Immature natural killer cell (primary cell): ENCODE measurements at regions not wholly inside any gene's neighbourhood (a gene's known extent, or its start where the extent isn't known, plus 50 kb on each side); places are given as distances from the start of the nearest gene placed in this dataset.

Source experiments
- DNase-seq, 3 donors: peaks; one replicate each; pipeline ENCODE4 v3.0.0; 2022; ENCODE audit warnings: mixed read lengths in 1 of 3
- H3K27ac Mint-ChIP-seq, 6 donors: one replicate each; pipeline ENCODE4 v1.8.0; 2020; ENCODE audit warnings: mixed read lengths in 6 of 6, mild to moderate bottlenecking in 5 of 6, inconsistent platforms in 4 of 6, moderate library complexity in 3 of 6
- H3K27me3 Mint-ChIP-seq, 3 donors: one replicate each; pipeline ENCODE4 v1.8.0; 2020 to 2021; ENCODE audit warnings: low read depth in 3 of 3, mild to moderate bottlenecking in 3 of 3, mixed read lengths in 3 of 3, moderate library complexity in 3 of 3, inconsistent platforms in 1 of 3
- H3K36me3 Mint-ChIP-seq, 3 donors: one replicate each; pipeline ENCODE4 v1.8.0; 2020; ENCODE audit warnings: mixed read lengths in 3 of 3, inconsistent platforms in 2 of 3, mild to moderate bottlenecking in 2 of 3
- H3K4me1 Mint-ChIP-seq, 2 donors: one replicate each; pipeline ENCODE4 v1.8.0; 2020; ENCODE audit warnings: inconsistent platforms in 2 of 2, mild to moderate bottlenecking in 2 of 2, mixed read lengths in 2 of 2, moderate library complexity in 1 of 2
- H3K4me3 Mint-ChIP-seq, 5 donors: one replicate each; pipeline ENCODE4 v1.8.0; 2020; ENCODE audit warnings: mild to moderate bottlenecking in 5 of 5, mixed read lengths in 5 of 5, inconsistent platforms in 3 of 5, moderate library complexity in 3 of 5
- H3K9me3 Mint-ChIP-seq, 6 donors: one replicate each; pipeline ENCODE4 v1.8.0; 2020; ENCODE audit warnings: mild to moderate bottlenecking in 6 of 6, mixed read lengths in 6 of 6, inconsistent platforms in 4 of 6, moderate library complexity in 3 of 6

- Mint-ChIP-seq H3K27ac (no peak overlapping the region), H3K4me3 (no peak overlapping the region), H3K36me3 (no peaks in the 10 kb centered on the region), H3K9me3 (no peaks in the 10 kb centered on the region), H3K4me1 (no peaks in the 10 kb centered on the region), H3K27me3 (peaks cover 0 to 8% (median 2%) of the 10 kb centered on the region in 3 donors)
- DNase-seq = no peak
Measured at GRCh38 chr5:111676926-111677415, 80.0 kb downstream of the NREP start.

DNA sequence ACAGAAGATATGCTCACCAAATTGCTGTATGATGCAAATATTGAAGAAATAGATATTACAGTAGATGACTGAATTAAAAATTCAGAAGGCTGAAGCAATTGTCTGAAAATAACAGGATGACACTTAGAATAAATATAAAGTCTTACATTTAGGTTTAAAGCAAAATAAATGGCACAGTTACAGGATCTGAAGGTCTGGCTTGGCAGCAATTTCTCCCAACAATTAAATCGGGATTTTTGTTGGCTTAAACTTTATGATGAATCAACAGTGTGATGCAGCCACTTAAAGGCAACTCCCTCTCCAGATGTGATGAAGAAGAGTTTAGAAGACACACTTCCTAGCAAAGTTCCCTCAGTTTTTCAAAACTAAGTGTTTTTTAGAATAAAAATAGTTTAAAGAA, 80.5 kb downstream of the NREP start:
- peaks cover 2 to 8% (median 2%) of the 10 kb centered on the region in 3 donors for H3K27me3 Mint-ChIP-seq
- no peaks in the 10 kb centered on the region for H3K4me1 Mint-ChIP-seq
- H3K9me3 Mint-ChIP-seq = no peaks in the 10 kb centered on the region
- no peak overlapping the region for H3K27ac Mint-ChIP-seq
- no peak for DNase-seq
- H3K36me3 Mint-ChIP-seq = no peaks in the 10 kb centered on the region
- no peak overlapping the region for H3K4me3 Mint-ChIP-seq

DNA sequence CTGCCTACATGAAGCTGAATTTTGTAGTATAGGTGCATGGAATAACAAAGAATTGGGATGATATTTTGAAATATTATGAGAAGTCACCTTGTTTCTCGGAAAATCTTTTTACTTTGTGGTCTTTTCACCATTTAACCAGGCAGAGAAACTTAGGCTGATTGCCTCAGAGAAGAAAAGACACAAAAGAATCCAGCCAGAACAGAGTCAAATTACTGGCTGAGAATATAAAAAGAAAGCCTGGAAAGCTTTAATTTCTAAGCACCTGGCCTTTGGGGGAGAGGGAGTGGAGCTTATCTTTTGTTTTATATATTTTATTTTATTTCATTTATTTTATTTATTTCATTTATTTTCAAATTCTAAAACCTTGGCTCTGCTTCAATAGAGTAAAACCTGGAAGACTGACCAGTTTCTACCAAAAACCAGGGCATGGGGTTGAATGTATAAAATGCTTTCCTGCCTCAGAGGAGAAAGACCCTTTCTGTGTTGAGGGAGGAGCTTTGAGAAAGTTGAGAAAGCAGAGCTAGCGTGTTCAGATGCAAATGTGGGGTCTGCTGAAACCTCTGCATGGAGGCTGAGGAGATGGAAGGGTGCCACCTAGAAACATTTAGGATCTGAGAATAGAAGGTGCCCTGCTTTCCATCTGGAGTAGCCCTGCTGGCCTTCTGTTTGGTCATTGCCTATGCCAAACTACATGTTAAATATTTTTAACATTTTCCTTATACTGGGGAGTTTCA, 81.6 kb downstream of the NREP start:
- Mint-ChIP-seq H3K4me1 (no peaks in the 10 kb centered on the region), H3K27ac (no peak overlapping the region), H3K9me3 (no peaks in the 10 kb centered on the region), H3K27me3 (peaks cover 2 to 8% (median 2%) of the 10 kb centered on the region in 3 donors), H3K4me3 (no peak overlapping the region), H3K36me3 (no peaks in the 10 kb centered on the region)
- DNase-seq = no peak

GRCh38 chr5:111673891-111674626, 82.9 kb downstream of the NREP start:
- no peaks in the 10 kb centered on the region for H3K9me3 Mint-ChIP-seq
- no peaks in the 10 kb centered on the region for H3K36me3 Mint-ChIP-seq
- H3K27me3 Mint-ChIP-seq = peaks cover 2 to 8% (median 2%) of the 10 kb centered on the region in 3 donors

GRCh38 chr5:111672099-111672498, 84.9 kb downstream of the NREP start:
- H3K27ac Mint-ChIP-seq = no peak overlapping the region
- H3K36me3 Mint-ChIP-seq = no peaks in the 10 kb centered on the region
- DNase-seq = no peak
- H3K4me1 Mint-ChIP-seq = no peaks in the 10 kb centered on the region
- no peaks in the 10 kb centered on the region for H3K9me3 Mint-ChIP-seq
- H3K27me3 Mint-ChIP-seq = peaks cover 2 to 7% (median 2%) of the 10 kb centered on the region in 3 donors
- no peak overlapping the region for H3K4me3 Mint-ChIP-seq

More at GRCh38 chr5:111673891-111674626, 82.9 kb downstream of the NREP start:
- DNase-seq = no peak
- H3K4me1 Mint-ChIP-seq = no peaks in the 10 kb centered on the region
- H3K4me3 Mint-ChIP-seq = no peak overlapping the region
- H3K27ac Mint-ChIP-seq = no peak overlapping the region

DNA sequence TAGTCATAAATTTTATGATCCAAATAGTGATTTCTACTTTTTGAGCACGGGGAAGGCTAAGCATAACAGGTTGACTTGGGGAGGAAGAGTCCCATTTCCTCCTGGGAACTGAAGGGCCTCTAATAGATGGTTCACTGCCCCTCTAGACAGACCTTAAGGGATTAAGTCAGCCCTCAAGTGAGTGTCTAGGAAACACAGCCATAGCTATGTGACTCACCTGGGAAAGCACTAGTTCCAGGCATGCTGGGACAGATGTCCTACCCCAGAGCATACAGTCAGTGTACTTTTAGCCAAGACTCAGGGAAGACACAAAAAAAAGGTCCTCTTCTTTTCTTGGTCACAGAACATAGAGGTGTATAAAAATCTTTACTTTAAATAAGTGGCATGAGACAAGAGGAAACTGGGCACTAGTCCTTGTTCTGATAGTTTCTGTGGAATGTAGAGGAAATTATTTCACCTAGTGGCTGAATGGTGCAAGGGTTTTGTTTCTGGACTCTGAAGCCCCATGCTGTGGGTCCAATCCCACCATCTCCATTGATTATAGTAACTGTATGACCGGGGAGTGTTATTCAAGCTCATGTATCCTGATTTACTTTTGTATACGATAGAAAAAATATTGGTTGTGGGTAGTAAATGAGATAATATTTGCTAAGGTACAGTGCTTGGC, 86.0 kb downstream of the NREP start:
- Mint-ChIP-seq H3K4me3 (no peak overlapping the region), H3K27ac (no peak overlapping the region), H3K27me3 (peaks cover 2 to 5% (median 2%) of the 10 kb centered on the region in 3 donors), H3K36me3 (no peaks in the 10 kb centered on the region), H3K9me3 (no peaks in the 10 kb centered on the region), H3K4me1 (no peaks in the 10 kb centered on the region)
- no peak for DNase-seq

DNA sequence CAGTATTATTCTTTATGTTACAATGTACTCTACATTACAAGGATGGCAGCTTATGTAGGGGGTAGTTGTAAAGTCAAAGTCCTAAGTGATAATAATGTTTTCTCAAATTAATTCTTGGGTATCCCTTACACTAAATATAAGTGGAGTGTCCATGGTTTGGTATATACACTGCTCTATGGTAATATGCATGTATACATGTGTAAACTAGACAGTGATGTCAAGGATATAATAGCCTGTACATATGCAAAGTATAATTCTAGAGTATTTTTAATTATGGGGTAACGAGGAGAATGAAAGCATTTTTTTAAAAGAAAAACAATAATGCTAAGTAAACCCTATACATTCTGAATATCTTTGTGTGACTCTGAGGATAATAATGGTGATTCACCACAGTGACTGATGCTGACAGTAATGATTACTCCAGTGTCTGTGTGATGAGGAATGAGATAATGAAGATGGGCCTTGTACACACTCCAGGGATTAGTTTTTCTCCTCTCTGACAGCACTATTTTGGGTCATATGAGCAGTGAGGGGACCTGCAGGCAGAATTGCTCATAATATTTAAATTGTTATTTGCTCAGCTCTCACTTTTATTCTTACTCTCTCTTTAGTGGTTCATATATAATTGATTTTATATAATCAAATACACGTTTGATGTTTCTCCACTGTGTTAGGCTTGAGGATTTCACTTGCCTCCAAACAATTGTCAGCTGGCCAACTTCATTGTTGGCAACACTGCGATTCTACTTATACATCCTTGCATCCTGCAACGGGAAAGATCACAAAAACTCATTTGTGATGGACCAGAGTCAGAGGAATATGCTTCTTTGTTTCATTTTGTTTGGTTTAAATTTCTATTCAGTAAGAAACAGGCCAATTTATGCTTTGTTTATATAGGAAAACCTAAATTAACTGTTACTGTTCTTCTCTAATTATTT, 88.2 kb downstream of the NREP start:
- H3K27me3 Mint-ChIP-seq = peaks cover 2 to 5% (median 2%) of the 10 kb centered on the region in 3 donors
- no peaks in the 10 kb centered on the region for H3K36me3 Mint-ChIP-seq
- no peak overlapping the region for H3K27ac Mint-ChIP-seq
- H3K4me1 Mint-ChIP-seq = no peaks in the 10 kb centered on the region
- H3K9me3 Mint-ChIP-seq = no peaks in the 10 kb centered on the region
- DNase-seq = no peak
- H3K4me3 Mint-ChIP-seq = no peak overlapping the region

DNA sequence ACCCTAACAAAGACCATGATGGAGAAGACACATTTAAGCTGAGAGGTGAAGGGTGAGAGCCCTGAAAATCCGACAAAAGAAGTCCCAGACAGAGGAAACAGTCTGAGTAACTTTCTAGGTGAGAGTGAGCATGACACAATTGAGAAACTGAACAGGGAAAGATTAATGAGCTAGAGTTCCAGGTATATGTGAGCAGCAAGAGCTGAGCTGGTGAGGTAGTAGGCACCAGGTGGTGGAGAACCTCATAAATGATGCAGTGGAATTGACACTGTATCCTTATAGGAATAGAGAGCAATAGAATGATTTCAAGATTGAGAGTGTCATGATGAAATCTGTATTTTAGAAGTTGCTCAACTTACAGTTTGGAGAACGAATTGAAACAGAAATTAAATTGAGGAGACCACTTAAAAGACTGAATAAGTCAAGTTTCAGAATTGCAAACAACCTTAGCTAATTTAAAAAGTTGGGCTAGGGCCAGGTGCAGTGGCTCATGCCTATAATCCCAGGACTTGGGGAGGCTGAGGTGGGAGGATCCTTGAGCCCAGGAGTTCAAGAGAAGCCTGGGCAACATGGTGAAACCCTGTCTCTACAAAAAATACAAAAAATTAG, 89.8 kb downstream of the NREP start:
- Mint-ChIP-seq H3K4me3 (no peak overlapping the region), H3K27me3 (peaks cover 1 to 2% (median 2%) of the 10 kb centered on the region in 3 donors), H3K9me3 (no peaks in the 10 kb centered on the region), H3K27ac (no peak overlapping the region), H3K4me1 (no peaks in the 10 kb centered on the region), H3K36me3 (no peaks in the 10 kb centered on the region)
- no peak for DNase-seq

GRCh38 chr5:111656580-111656979, 100.4 kb downstream of the NREP start:
- Mint-ChIP-seq H3K27me3 (peaks cover 0 to 10% (median 2%) of the 10 kb centered on the region in 3 donors), H3K9me3 (peaks cover 0 to 2% (median 0%) of the 10 kb centered on the region in 6 donors), H3K4me1 (no peaks in the 10 kb centered on the region), H3K27ac (no peak overlapping the region), H3K36me3 (no peaks in the 10 kb centered on the region), H3K4me3 (no peak overlapping the region)
- no peak for DNase-seq

- H3K4me1 Mint-ChIP-seq = no peaks in the 10 kb centered on the region
Measured at GRCh38 chr5:111655169-111655924, 101.6 kb downstream of the NREP start.

DNA sequence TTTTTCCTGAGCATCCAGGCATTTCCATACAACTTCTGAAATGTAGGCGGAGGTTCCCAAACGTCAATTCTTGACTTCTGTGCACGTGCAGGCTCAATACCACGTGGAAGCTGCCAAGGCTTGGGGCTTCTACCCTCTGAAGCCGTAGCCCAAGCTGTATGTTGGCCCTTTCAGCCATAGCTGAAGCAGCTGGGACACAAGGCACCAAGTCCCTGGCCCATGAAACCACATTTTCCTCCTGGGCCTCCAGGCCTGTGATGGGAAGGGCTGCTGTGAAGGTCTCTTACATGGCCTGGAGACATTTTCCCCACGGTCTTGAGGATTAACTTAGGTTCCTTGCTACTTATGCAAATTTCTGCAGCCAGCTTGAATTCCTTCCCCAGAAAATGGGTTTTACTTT, 103.6 kb downstream of the NREP start:
- H3K27me3 Mint-ChIP-seq = peaks cover 0 to 7% (median 2%) of the 10 kb centered on the region in 3 donors
- H3K4me1 Mint-ChIP-seq = no peaks in the 10 kb centered on the region
- no peak overlapping the region for H3K27ac Mint-ChIP-seq
- H3K9me3 Mint-ChIP-seq = peaks cover 0 to 2% (median 0%) of the 10 kb centered on the region in 6 donors
- DNase-seq = no peak
- no peak overlapping the region for H3K4me3 Mint-ChIP-seq
- peaks cover 0 to 3% (median 0%) of the 10 kb centered on the region in 3 donors for H3K36me3 Mint-ChIP-seq

More at GRCh38 chr5:111655169-111655924, 101.6 kb downstream of the NREP start:
- peaks cover 0 to 2% (median 0%) of the 10 kb centered on the region in 6 donors for H3K9me3 Mint-ChIP-seq
- DNase-seq = no peak
- H3K27me3 Mint-ChIP-seq = peaks cover 0 to 10% (median 2%) of the 10 kb centered on the region in 3 donors
- H3K36me3 Mint-ChIP-seq = no peaks in the 10 kb centered on the region
- no peak overlapping the region for H3K4me3 Mint-ChIP-seq
- H3K27ac Mint-ChIP-seq = no peak overlapping the region

GRCh38 chr5:111649516-111649915, 107.5 kb downstream of the NREP start:
- Mint-ChIP-seq H3K4me1 (no peaks in the 10 kb centered on the region), H3K36me3 (peaks cover 0 to 3% (median 0%) of the 10 kb centered on the region in 3 donors), H3K4me3 (no peak overlapping the region), H3K9me3 (peaks cover 0 to 2% (median 0%) of the 10 kb centered on the region in 6 donors), H3K27ac (no peak overlapping the region), H3K27me3 (peaks cover 0 to 8% (median 0%) of the 10 kb centered on the region in 3 donors)
- DNase-seq = no peak
